Common myeloid progenitor, CD34-positive (primary cell): ENCODE measurements at regions not wholly inside any gene's neighbourhood (a gene's known extent, or its start where the extent isn't known, plus 50 kb on each side); places are given as distances from the start of the nearest gene placed in this dataset.

Experiments
- CTCF ChIA-PET: fragments of 350-600 bp; sonication (Branson Sonifier 250); formaldehyde crosslinking; loops from one replicate; lab custom pipeline; 2021; ENCODE audit warnings: antibody characterized with exemption; lab: Charles Lee
- POLR2A ChIA-PET: fragments of 350-600 bp; sonication (Branson Sonifier 250); formaldehyde crosslinking; loops from one replicate; lab custom pipeline; 2021; ENCODE audit warnings: antibody characterized with exemption; lab: Charles Lee
- DNase-seq, 3 donors: peaks; one replicate each; pipeline versions ENCODE4 v3.0.0 to v3.0.0-alpha.2; 2013
- H3K27ac ChIP-seq, 2 experiments: 1 replicate in 1 of 2; 2 replicates in 1 of 2; pipeline ENCODE4 v1.7.0; 2013; ENCODE audit warnings: inconsistent platforms in 2 of 2, low read length in 2 of 2, mild to moderate bottlenecking in 2 of 2, low read depth in 1 of 2, moderate library complexity in 1 of 2; ENCODE audit not compliant: severe bottlenecking in 2 of 2, insufficient read depth in 1 of 2, poor library complexity in 1 of 2
- H3K27me3 ChIP-seq, 5 experiments: replicated peaks in 2 of 5; 1 replicate in 3 of 5; 2 replicates in 2 of 5; pipeline versions ENCODE4 v1.6.1 to v1.7.0; 2013; ENCODE audit warnings: low read length in 4 of 5, mild to moderate bottlenecking in 2 of 5, moderate library complexity in 2 of 5, inconsistent platforms in 1 of 5; ENCODE audit not compliant: insufficient read depth in 5 of 5, control insufficient read depth in 4 of 5
- H3K36me3 ChIP-seq, 4 experiments: 1 replicate in 2 of 4; 2 replicates in 2 of 4; pipeline versions ENCODE4 v1.6.1 to v1.7.0; 2013; ENCODE audit warnings: low read length in 3 of 4, control low read depth in 1 of 4, mild to moderate bottlenecking in 1 of 4; ENCODE audit not compliant: control insufficient read depth in 4 of 4, insufficient read depth in 4 of 4
- H3K4me1 ChIP-seq, 4 experiments: 1 replicate in 3 of 4; 2 replicates in 1 of 4; pipeline versions ENCODE4 v1.6.1 to v1.7.1; 2013; ENCODE audit warnings: low read length in 3 of 4, mild to moderate bottlenecking in 3 of 4, control low read depth in 1 of 4, inconsistent platforms in 1 of 4, moderate library complexity in 1 of 4; ENCODE audit not compliant: control insufficient read depth in 4 of 4, insufficient read depth in 4 of 4; ENCODE audit errors: control extremely low read depth in 1 of 4
- H3K4me3 ChIP-seq, 7 experiments: 1 replicate in 4 of 7; 2 replicates in 3 of 7; pipeline versions ENCODE4 v1.5.1 to v1.7.0; 2013; ENCODE audit warnings: mild to moderate bottlenecking in 7 of 7, low read length in 6 of 7, moderate library complexity in 6 of 7, inconsistent platforms in 2 of 7, low read depth in 2 of 7, control low read depth in 1 of 7; ENCODE audit not compliant: insufficient read depth in 4 of 7, control insufficient read depth in 1 of 7; ENCODE audit errors: extremely low read depth in 1 of 7
- H3K9me3 ChIP-seq, 5 experiments: 1 replicate in 4 of 5; 2 replicates in 1 of 5; pipeline versions ENCODE4 v1.6.1 to v1.7.1; 2013; ENCODE audit warnings: low read length in 4 of 5, mild to moderate bottlenecking in 2 of 5, inconsistent platforms in 1 of 5, low read depth in 1 of 5, moderate library complexity in 1 of 5; ENCODE audit not compliant: control insufficient read depth in 4 of 5, insufficient read depth in 2 of 5; ENCODE audit errors: control extremely low read depth in 1 of 5
- WGBS: methylation state at CpG from one replicate; pipeline ENCODE4 v1.1.5; 2013; ENCODE audit not compliant: insufficient coverage; 5-methylcytosine and 5-hydroxymethylcytosine counted together

GRCh38 chr2:15890124-15890754 lies 50.1 kb upstream of the MYCN start:
- ChIA-PET POLR2A (no interaction called here), CTCF (interaction anchor here (1.0 kb wide), 1 partner anchor 10 kb away, joined by 3 read pairs; no protein-coding TSS in a partner anchor)
- no peak for DNase-seq
- H3K4me1 ChIP-seq, result peaks cover 0 to 8% (median 3%) of the 10 kb centered on the region in 4 experiments
- no peaks in the 10 kb centered on the region for H3K36me3 ChIP-seq
- no peak overlapping the region for H3K4me3 ChIP-seq
- 97% methylated on average over 18 of the region's 18 CpGs for WGBS
- H3K9me3 ChIP-seq, result no peaks in the 10 kb centered on the region
- H3K27me3 ChIP-seq, result no peaks in the 10 kb centered on the region
- no peak overlapping the region for H3K27ac ChIP-seq
